Fibroblast of mammary gland (primary cell): ENCODE measurements at regions not wholly inside any gene's neighbourhood (a gene's known extent, or its start where the extent isn't known, plus 50 kb on each side); places are given as distances from the start of the nearest gene placed in this dataset.

Experiments
- DNase-seq: peaks from one replicate; pipeline ENCODE4 v3.0.0-alpha.2; 2010; ENCODE audit warnings: low read depth
- H3K4me3 ChIP-seq: 2 replicates; pipeline ENCODE4 v1.5.1; 2011; ENCODE audit warnings: low read depth, mild to moderate bottlenecking, low read length, moderate library complexity; ENCODE audit not compliant: control insufficient read depth
- TF ChIP-seq, protein P1 (sequence below): conservative IDR thresholded peaks from 2 replicates; pipeline ENCODE4 v1.5.1; 2011; ENCODE audit warnings: low read depth, low read length, inconsistent platforms; ENCODE audit not compliant: control insufficient read depth, insufficient read depth

DNA sequence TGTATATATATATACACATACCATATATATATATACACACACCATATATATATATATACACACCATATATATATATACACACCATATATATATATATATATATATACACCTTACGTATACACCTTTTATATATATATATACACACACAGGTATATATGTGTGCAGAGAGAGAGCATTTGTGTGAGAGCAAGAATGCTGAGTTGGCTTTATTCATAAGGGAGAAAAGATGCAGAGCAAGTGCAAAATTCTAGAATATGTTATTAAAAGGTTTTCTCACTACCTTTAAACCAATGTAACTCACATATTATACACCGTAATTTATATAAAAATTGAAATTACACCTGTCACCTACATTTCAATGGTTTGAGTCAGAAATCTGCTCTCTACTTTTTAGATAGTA lies 107.2 kb upstream of the ALCAM start:
- TF ChIP-seq, protein P1, sequence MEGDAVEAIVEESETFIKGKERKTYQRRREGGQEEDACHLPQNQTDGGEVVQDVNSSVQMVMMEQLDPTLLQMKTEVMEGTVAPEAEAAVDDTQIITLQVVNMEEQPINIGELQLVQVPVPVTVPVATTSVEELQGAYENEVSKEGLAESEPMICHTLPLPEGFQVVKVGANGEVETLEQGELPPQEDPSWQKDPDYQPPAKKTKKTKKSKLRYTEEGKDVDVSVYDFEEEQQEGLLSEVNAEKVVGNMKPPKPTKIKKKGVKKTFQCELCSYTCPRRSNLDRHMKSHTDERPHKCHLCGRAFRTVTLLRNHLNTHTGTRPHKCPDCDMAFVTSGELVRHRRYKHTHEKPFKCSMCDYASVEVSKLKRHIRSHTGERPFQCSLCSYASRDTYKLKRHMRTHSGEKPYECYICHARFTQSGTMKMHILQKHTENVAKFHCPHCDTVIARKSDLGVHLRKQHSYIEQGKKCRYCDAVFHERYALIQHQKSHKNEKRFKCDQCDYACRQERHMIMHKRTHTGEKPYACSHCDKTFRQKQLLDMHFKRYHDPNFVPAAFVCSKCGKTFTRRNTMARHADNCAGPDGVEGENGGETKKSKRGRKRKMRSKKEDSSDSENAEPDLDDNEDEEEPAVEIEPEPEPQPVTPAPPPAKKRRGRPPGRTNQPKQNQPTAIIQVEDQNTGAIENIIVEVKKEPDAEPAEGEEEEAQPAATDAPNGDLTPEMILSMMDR: no peak
- H3K4me3 ChIP-seq: no peak overlapping the region
- no peak for DNase-seq

- DNase-seq: peak; percentile 52
- no peak overlapping the region for H3K4me3 ChIP-seq
- TF ChIP-seq, protein P1: no peak
Measured at GRCh38 chr3:105260385-105260784, 106.3 kb upstream of the ALCAM start.

DNA sequence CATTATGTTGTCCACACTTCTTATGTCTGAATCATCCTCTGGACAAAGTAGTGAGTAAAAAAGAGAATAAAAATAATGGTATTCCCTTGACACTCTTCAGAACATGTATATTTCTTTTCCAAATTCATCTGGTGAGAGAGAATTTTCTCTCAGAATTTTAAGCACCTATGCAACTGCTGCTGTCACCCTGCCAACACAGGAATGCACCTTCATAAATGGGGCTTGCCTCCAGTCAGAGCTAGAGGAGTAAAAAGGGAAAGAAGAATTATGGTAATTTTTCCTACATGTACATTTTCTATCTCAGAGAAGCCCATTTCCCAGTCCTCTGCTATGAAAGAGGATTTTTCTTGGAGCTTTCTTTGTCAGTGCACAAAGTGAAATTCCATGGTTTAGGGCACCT lies 92.2 kb upstream of the ALCAM start:
- H3K4me3 ChIP-seq: no peak overlapping the region
- no peak for DNase-seq
- TF ChIP-seq, protein P1: no peak

GRCh38 chr3:105274958-105275357 lies 91.8 kb upstream of the ALCAM start:
- TF ChIP-seq, protein P1: no peak
- peak; percentile 82 for DNase-seq
- H3K4me3 ChIP-seq: no peak overlapping the region

GRCh38 chr3:105277656-105278055 lies 89.1 kb upstream of the ALCAM start:
- TF ChIP-seq, protein P1: no peak
- peak; percentile 37 for DNase-seq
- H3K4me3 ChIP-seq: no peak overlapping the region

- TF ChIP-seq, protein P1: no peak
- H3K4me3 ChIP-seq: no peak overlapping the region
- DNase-seq: no peak
Measured at GRCh38 chr3:105278688-105279087, 88.0 kb upstream of the ALCAM start.

DNA sequence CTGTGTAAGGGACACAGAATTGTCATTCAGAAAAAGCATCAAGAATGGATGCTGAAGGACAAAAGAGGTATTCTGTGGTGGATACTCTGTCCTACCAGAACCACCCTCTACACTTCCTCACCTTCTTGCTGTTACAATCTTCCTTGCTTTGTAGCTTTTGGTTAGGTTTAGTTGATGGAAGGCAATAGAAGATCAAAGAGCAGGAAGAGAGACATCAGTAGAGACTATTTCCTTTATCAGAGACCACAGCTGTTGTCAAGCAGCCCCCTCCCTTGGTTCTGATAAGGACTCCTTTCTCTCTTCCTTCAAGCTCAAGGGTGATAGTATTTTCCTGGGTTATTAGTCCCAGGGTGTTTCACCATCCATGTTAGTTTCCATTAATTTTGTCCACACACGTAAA lies 84.7 kb upstream of the ALCAM start:
- TF ChIP-seq, protein P1: no peak
- no peak for DNase-seq
- H3K4me3 ChIP-seq: no peak overlapping the region
